Hepatocyte (in vitro differentiated cells): ENCODE measurements at regions not wholly inside any gene's neighbourhood (a gene's known extent, or its start where the extent isn't known, plus 50 kb on each side); places are given as distances from the start of the nearest gene placed in this dataset.

Experiments used
- DNase-seq: peaks from one replicate; pipeline ENCODE4 v3.0.0-alpha.2; 2016; ENCODE audit warnings: low spot score
- H2AFZ ChIP-seq: fragments of 200-600 bp; sonication (generic); 2 replicates; pipeline ENCODE4 v1.6.0; 2016; ENCODE audit warnings: antibody characterized with exemption, mild to moderate bottlenecking
- H3K27ac ChIP-seq: fragments of 200-600 bp; sonication (generic); 2 replicates; pipeline ENCODE4 v1.5.1; 2016; ENCODE audit warnings: mild to moderate bottlenecking
- H3K27me3 ChIP-seq: fragments of 200-600 bp; sonication (generic); 2 replicates; pipeline ENCODE4 v1.6.1; 2016
- H3K36me3 ChIP-seq: fragments of 200-600 bp; sonication (generic); replicated peaks from 2 replicates; pipeline ENCODE4 v1.5.1; 2016; ENCODE audit warnings: low read depth; ENCODE audit not compliant: insufficient read depth
- H3K4me1 ChIP-seq: fragments of 200-600 bp; sonication (generic); 2 replicates; pipeline ENCODE4 v1.5.1; 2016; ENCODE audit warnings: mild to moderate bottlenecking, moderate library complexity; ENCODE audit not compliant: insufficient read depth
- H3K4me2 ChIP-seq: fragments of 200-600 bp; sonication (generic); 2 replicates; pipeline ENCODE4 v1.6.0; 2016
- H3K4me3 ChIP-seq: fragments of 200-600 bp; sonication (generic); 2 replicates; pipeline ENCODE4 v1.5.1; 2016; ENCODE audit warnings: mild to moderate bottlenecking
- H3K79me2 ChIP-seq: fragments of 200-600 bp; sonication (generic); 2 replicates; pipeline ENCODE4 v1.6.0; 2017; ENCODE audit warnings: mild to moderate bottlenecking
- H3K9me2 ChIP-seq: fragments of 200-600 bp; sonication (generic); replicated peaks from 2 replicates; pipeline ENCODE4 v1.6.0; 2017; ENCODE audit warnings: mild to moderate bottlenecking; ENCODE audit not compliant: insufficient read depth
- H3K9me3 ChIP-seq: fragments of 200-600 bp; sonication (generic); 2 replicates; pipeline ENCODE4 v1.5.1; 2016; ENCODE audit warnings: low read depth, mild to moderate bottlenecking
- H4K20me1 ChIP-seq: fragments of 200-600 bp; sonication (generic); 2 replicates; pipeline ENCODE4 v1.6.0; 2016; ENCODE audit warnings: mild to moderate bottlenecking; ENCODE audit not compliant: insufficient read depth, poor library complexity, severe bottlenecking
- EZH2 ChIP-seq: fragments of 200-600 bp; sonication (generic); IDR thresholded peaks from 2 replicates; pipeline ENCODE4 v1.6.1; 2016; ENCODE audit warnings: antibody characterized with exemption, mild to moderate bottlenecking, borderline replicate concordance
- EZH2phosphoT487 ChIP-seq: fragments of 200-600 bp; sonication (generic); IDR thresholded peaks from one replicate; pipeline ENCODE4 v1.6.1; 2018; ENCODE audit warnings: antibody characterized with exemption, mild to moderate bottlenecking, low read depth, moderate library complexity; ENCODE audit not compliant: unreplicated experiment, severe bottlenecking
- WGBS: methylation state at CpG from one replicate; pipeline ENCODE4 v1.1.6; 2016; ENCODE audit warnings: low lambda C conversion rate; ENCODE audit errors: missing lambda C conversion rate; 5-methylcytosine and 5-hydroxymethylcytosine counted together
- TF ChIP-seq, protein P1 (sequence below): fragments of 200-600 bp; sonication (generic); IDR thresholded peaks from 2 replicates; pipeline ENCODE4 v1.5.1; 2016; ENCODE audit warnings: antibody characterized with exemption, mild to moderate bottlenecking; ENCODE audit not compliant: poor library complexity

DNA sequence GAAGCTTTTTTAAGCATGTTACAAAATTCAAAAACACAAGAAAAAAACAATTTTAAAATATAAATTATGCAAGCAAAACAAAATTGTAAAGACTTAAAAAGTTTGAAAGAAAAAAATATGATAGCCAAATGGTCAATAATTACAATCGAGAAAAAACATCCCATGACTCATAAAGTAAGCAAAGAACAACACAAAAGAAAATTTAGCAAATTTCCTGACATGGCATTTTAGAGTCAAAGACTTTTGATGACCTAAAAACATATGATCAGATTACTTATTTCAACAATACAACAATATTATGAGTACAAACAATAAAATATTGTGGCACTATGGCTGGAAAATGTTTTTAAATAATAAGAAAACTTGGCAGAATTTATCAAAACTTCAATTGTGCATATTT is 312.1 kb upstream of the MEOX2 start:
- Histone ChIP-seq H3K27ac (no peak overlapping the region), H4K20me1 (no peaks in the 10 kb centered on the region), H3K79me2 (no peaks in the 10 kb centered on the region), H3K4me1 (no peaks in the 10 kb centered on the region), H3K9me2 (no peaks in the 10 kb centered on the region), H2AFZ (no peak overlapping the region), H3K4me2 (no peak overlapping the region), H3K27me3 (no peaks in the 10 kb centered on the region), H3K9me3 (no peaks in the 10 kb centered on the region), H3K4me3 (no peak overlapping the region), H3K36me3 (no peaks in the 10 kb centered on the region)
- no peak for TF ChIP-seq EZH2
- no peak for TF ChIP-seq EZH2phosphoT487
- TF ChIP-seq, protein P1, sequence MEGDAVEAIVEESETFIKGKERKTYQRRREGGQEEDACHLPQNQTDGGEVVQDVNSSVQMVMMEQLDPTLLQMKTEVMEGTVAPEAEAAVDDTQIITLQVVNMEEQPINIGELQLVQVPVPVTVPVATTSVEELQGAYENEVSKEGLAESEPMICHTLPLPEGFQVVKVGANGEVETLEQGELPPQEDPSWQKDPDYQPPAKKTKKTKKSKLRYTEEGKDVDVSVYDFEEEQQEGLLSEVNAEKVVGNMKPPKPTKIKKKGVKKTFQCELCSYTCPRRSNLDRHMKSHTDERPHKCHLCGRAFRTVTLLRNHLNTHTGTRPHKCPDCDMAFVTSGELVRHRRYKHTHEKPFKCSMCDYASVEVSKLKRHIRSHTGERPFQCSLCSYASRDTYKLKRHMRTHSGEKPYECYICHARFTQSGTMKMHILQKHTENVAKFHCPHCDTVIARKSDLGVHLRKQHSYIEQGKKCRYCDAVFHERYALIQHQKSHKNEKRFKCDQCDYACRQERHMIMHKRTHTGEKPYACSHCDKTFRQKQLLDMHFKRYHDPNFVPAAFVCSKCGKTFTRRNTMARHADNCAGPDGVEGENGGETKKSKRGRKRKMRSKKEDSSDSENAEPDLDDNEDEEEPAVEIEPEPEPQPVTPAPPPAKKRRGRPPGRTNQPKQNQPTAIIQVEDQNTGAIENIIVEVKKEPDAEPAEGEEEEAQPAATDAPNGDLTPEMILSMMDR = no peak
- DNase-seq = no peak
- WGBS = 88% methylated on average over 1 of the region's 1 CpG

DNA sequence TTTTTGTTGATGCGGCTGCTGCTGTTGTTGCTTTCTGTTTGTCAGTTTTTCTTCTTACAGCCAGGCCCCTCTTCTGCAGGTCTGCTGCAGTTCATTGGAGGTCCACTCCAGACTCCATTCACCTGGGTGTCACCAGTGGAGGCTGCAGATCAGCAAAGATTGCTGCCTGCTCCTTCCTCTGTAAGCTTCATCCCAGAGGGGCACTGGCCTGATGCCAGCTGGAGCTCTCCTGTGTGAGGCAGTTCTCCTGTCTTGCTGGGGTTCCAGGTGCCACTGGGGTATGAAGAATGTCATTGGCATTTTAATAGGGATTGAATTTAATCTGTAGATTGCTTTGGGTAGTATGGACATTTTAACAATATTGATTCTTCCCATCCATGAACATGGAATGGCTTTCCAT is 308.5 kb upstream of the MEOX2 start:
- Histone ChIP-seq H3K4me2 (no peak overlapping the region), H3K36me3 (no peaks in the 10 kb centered on the region), H3K9me3 (no peaks in the 10 kb centered on the region), H3K4me3 (no peak overlapping the region), H4K20me1 (no peaks in the 10 kb centered on the region), H3K79me2 (no peaks in the 10 kb centered on the region), H3K4me1 (no peaks in the 10 kb centered on the region), H3K9me2 (no peaks in the 10 kb centered on the region), H3K27ac (no peak overlapping the region), H2AFZ (no peak overlapping the region), H3K27me3 (no peaks in the 10 kb centered on the region)
- DNase-seq = no peak
- 100% methylated on average over 1 of the region's 1 CpG for WGBS
- TF ChIP-seq, protein P1 = no peak
- TF ChIP-seq EZH2 (no peak), EZH2phosphoT487 (no peak)

DNA sequence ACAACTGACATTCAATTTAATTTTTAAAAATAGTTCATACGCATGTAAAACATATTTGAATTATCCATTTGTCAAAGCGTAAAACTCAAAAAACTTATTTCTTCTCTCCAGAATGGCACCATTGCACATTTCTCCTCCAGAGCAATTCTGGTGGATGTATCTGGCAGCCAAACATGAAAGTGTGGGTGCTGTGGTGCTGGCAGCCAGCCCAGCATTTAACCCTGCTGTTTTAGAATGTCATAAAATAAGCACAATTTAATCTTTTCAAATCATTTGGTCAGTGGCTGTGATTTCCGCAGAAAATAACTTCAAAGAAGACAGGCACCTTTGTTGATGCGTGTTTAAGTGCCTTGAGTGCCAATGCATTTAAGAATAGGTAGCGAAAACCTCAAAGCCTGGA is 302.7 kb upstream of the MEOX2 start:
- no peak overlapping the region for H3K27ac ChIP-seq
- H3K4me2 ChIP-seq = no peak overlapping the region
- H3K27me3 ChIP-seq = no peaks in the 10 kb centered on the region
- H3K9me2 ChIP-seq = no peaks in the 10 kb centered on the region
- no peaks in the 10 kb centered on the region for H3K9me3 ChIP-seq
- DNase-seq = no peak
- H3K36me3 ChIP-seq = no peaks in the 10 kb centered on the region
- TF ChIP-seq EZH2phosphoT487 (no peak), EZH2 (no peak)
- TF ChIP-seq, protein P1 = no peak
- no peak overlapping the region for H3K4me3 ChIP-seq
- H4K20me1 ChIP-seq = no peaks in the 10 kb centered on the region
- WGBS = 89% methylated on average over 5 of the region's 5 CpGs
- H3K79me2 ChIP-seq = no peaks in the 10 kb centered on the region
- no peaks in the 10 kb centered on the region for H3K4me1 ChIP-seq
- no peak overlapping the region for H2AFZ ChIP-seq
